ENCODE measurements at regions not wholly inside any gene's neighbourhood (a gene's known extent, or its start where the extent isn't known, plus 50 kb on each side); places are given as distances from the start of the nearest gene placed in this dataset.
"Not testable (repeated sequence)": the region's sequence is repeated elsewhere in the genome, so short reads cannot be mapped to it uniquely, and the experiment has no call there.

DNA sequence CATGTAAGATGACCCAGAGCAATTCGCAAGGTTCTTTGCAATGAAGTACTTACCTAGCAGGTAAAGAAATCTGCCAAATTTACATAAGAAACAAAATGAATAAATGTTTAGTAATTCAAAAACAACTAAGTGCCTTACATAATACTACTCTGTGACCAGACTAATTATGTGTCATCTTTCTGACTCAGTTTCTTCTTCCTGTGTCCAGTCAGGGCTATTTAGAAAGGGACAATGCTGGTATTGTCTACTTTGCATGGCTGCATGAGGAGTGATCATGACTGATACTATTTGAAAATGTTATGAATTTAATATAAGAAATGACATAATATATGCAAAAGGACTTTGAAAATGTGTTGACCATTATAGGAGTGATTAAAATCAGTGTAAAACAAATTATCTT is 210.0 kb downstream of the TMEM161B start:
- H3K4me3 ChIP-seq (ENCODE audit: low read depth, low read length) = no peak overlapping the region
- TF ChIP-seq, protein P1, sequence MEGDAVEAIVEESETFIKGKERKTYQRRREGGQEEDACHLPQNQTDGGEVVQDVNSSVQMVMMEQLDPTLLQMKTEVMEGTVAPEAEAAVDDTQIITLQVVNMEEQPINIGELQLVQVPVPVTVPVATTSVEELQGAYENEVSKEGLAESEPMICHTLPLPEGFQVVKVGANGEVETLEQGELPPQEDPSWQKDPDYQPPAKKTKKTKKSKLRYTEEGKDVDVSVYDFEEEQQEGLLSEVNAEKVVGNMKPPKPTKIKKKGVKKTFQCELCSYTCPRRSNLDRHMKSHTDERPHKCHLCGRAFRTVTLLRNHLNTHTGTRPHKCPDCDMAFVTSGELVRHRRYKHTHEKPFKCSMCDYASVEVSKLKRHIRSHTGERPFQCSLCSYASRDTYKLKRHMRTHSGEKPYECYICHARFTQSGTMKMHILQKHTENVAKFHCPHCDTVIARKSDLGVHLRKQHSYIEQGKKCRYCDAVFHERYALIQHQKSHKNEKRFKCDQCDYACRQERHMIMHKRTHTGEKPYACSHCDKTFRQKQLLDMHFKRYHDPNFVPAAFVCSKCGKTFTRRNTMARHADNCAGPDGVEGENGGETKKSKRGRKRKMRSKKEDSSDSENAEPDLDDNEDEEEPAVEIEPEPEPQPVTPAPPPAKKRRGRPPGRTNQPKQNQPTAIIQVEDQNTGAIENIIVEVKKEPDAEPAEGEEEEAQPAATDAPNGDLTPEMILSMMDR (IDR thresholded peaks at IDR 0.05; ENCODE audit: low read depth, low read length) = no peak

DNA sequence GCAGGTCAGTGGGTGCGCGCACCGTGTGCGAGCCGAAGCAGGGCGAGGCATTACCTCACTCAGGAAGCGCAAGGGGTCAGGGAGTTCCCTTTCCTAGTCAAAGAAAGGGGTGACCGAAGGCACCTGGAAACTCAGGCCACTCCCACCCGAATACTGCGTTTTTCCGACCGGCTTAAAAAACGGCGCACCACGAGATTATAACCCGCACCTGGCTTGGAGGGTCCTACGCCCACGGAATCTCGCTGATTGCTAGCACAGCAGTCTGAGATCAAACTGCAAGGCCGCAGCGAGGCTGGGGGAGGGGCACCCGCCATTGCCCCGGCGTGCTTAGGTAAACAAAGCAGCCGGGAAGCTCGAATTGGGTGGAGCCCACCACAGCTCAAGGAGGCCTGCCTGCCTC is 216.2 kb downstream of the TMEM161B start:
- H3K4me3 ChIP-seq (ENCODE audit: low read depth, low read length) = not testable (repeated sequence)

DNA sequence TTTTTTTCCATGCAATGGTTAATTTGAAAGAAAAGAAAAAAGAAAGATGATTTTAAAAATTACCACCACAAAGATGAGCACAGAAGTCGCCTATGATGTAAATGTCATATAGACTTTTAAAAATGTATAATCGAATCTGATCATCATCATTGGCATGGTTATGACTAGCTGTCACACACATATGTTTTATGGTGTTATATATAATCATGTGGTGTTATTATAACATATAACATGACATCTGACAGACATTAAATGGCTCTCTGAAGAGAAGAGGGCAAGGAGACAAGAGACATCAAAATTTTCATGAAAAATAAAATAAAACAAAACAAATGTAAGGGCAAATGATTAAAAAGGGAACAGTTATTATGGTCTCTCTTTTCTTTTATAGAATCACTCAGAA is 217.5 kb downstream of the TMEM161B start:
- TF ChIP-seq, protein P1 (IDR thresholded peaks at IDR 0.05; ENCODE audit: low read depth, low read length) = no peak
- no peak overlapping the region for H3K4me3 ChIP-seq (ENCODE audit: low read depth, low read length)

DNA sequence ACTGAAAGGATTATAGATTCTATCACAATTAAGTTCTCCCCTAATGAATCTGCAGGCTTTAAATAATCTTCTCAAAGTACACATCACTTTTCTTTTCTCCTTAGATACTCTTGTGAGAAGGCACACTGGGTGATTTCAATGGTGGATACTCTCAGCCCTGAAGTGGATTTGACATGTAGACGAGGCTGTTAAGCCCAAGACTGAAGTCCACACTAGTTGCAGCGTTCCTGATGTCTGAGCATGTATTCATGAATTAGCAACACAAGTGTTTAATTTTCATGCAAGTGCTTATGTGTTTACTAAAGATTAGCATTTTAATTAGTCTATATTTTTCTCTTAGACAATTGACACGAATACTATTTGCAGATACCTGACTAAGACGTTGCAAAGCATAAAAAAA is 218.9 kb downstream of the TMEM161B start:
- H3K4me3 ChIP-seq (ENCODE audit: low read depth, low read length) = no peak overlapping the region
- TF ChIP-seq, protein P1 (IDR thresholded peaks at IDR 0.05; ENCODE audit: low read depth, low read length) = no peak

DNA sequence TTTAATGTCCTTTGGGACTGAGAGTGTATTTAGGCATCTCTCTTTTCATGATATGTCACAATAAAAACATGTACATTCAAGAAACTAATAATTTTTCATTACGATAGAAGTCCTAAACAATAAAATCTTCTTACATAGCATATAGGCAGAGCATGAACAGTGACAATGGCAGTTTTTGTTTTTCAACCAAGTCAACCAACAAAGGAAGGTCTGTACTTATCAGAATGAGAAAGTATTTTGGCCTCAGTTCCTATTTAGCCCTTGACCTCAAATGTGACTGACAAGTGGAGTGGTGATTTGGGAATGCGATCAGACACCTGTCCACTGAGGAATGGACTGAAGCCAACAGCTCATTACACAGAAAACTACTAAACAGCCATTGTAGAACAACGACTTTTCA is 219.5 kb downstream of the TMEM161B start:
- no peak overlapping the region for H3K4me3 ChIP-seq (ENCODE audit: low read depth, low read length)
- TF ChIP-seq, protein P1 (IDR thresholded peaks at IDR 0.05; ENCODE audit: low read depth, low read length) = no peak

DNA sequence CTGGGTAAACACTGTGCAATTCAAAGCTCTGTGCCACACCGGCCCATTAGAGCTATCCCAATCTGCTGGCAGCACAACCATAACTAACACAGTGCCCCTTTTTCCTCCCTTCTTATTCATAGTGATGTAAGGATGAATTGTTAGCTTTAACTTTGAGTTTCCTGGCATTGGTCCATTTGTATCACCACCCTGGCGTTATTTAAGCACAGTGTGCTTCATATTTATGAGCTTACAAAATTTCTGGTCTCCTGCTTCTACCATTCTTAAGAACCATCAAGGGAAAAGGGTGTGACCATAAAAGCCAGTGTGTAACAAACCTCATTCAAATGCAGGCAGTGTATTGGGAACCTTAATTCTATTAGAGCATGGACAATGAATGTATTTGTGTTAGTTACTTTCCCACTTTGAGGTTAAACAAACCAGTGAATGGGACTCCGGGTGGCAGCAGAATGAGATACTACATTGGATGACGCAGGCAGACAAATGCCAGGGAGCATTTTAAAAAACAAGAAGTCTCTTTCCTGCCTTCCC is 222.6 kb downstream of the TMEM161B start:
- TF ChIP-seq, protein P1 (IDR thresholded peaks at IDR 0.05; ENCODE audit: low read depth, low read length) = no peak
- H3K4me3 ChIP-seq (ENCODE audit: low read depth, low read length) = no peak overlapping the region

DNA sequence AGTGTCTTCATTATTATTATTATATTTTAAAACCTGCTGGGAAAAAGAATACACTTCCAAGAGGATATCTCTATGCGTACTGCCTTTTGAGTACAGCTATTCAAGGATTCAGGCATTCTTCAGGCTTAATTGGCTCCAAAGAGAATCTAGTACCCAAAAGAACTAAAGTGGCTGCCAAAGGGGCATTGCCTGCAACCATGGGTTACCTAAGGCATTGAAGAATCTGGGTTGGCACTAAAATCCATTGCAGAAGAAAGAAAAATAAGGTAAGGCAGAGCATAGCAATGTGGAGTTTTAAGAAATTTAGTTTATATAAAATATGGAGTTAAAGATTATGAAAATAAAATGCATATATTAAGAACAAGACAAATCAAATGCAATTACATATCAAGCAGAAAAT is 223.5 kb downstream of the TMEM161B start:
- TF ChIP-seq, protein P1 (IDR thresholded peaks at IDR 0.05; ENCODE audit: low read depth, low read length) = no peak

DNA sequence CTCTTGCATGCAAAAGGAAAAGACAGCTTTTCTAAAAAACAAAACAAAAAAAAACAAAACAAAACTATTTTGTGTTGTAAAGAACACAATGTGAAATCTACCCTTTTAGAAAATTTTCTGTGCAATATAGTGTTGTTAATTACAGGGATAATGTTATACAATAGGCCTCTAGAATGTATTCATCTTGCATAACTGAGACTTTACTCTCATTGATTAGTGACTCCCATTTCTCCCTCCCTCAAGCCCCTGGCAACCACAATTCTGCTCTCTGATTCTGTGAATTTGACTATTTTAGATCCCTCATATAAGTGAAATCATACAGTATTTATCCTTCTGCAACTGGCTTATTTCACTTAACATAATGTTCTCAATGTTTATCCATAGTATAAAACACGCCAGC is 234.1 kb downstream of the TMEM161B start:
- TF ChIP-seq, protein P1 (IDR thresholded peaks at IDR 0.05; ENCODE audit: low read depth, low read length) = no peak

More for the DNA sequence above, 223.5 kb downstream of the TMEM161B start:
- H3K4me3 ChIP-seq (ENCODE audit: low read depth, low read length) = no peak overlapping the region

More for the DNA sequence above, 234.1 kb downstream of the TMEM161B start:
- H3K4me3 ChIP-seq (ENCODE audit: low read depth, low read length) = no peak overlapping the region
